ENCODE measurements at regions not wholly inside any gene's neighbourhood (a gene's known extent, or its start where the extent isn't known, plus 50 kb on each side); places are given as distances from the start of the nearest gene placed in this dataset.

- TF ChIP-seq CTCF (IDR thresholded peaks at IDR 0.05; ENCODE audit: low read length) = no peak
- no peak for TF ChIP-seq EZH2 (IDR thresholded peaks at IDR 0.05; ENCODE audit: borderline replicate concordance, low read length)
Measured at GRCh38 chr9:117917873-117918272, 213.7 kb downstream of the TLR4 start.

Measured in OCI-LY1 (cell line).